Stimulated activated CD8-positive, alpha-beta memory T cell treated with anti-CD3 and anti-CD28 coated beads, Interleukin-12 subunit alpha, Interleukin-12 subunit beta, amount 100 ng/mL, for 24 hours (primary cell): ENCODE measurements at regions not wholly inside any gene's neighbourhood (a gene's known extent, or its start where the extent isn't known, plus 50 kb on each side); places are given as distances from the start of the nearest gene placed in this dataset.

ENCODE experiments used
- DNase-seq: peaks from one replicate; pipeline ENCODE4 v3.0.0-alpha.2; 2020; ENCODE audit errors: extremely low read depth

GRCh38 chr2:176680916-176681516 is 411.8 kb downstream of the MTX2 start:
- DNase-seq, result no peak

- DNase-seq, result no peak
Measured at GRCh38 chr2:176681584-176682115, 412.4 kb downstream of the MTX2 start.

DNA sequence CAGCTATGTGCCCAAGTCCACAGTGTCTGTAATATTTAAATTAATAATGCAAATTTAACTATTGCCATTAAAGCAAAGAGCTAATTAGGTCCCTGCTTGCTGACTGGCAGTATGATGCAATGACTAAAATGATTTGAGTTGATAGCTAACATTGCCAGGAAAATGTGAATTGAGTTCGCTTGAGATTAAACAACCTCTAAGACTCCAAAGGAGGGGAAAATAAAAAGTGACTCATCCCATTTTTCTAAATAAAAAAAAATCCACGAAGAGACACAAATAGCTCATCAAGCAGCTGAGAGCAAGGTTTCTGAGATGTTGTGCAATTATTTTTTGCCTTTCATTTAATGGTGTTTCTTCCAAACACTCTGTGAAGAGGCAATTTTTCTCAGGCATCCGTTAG is 413.0 kb downstream of the MTX2 start:
- no peak for DNase-seq

GRCh38 chr2:176683618-176684111 is 414.4 kb downstream of the MTX2 start:
- no peak for DNase-seq

GRCh38 chr2:176685908-176686307 is 416.7 kb downstream of the MTX2 start:
- DNase-seq, result no peak

DNA sequence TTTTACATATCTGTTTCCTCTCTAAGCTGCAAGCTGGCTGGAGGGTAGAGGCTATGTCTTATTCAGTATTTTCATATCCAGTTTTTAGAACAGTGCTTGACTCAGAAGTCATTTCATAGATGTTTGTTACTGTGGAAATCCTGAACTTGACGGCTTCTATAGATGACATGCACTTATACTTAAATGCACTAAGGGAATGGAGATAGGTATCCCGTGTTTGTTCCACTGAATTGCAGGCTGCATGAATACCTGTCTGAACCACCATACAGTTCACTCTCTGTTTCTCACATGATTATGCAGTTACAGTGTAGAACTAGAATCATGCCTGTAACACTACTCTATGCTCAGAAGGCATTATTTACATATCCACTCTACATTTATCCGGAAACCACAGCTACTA is 417.1 kb downstream of the MTX2 start:
- DNase-seq, result no peak

- no peak for DNase-seq
Measured at GRCh38 chr2:176687342-176687741, 418.1 kb downstream of the MTX2 start.

- DNase-seq, result no peak
Measured at GRCh38 chr2:176687944-176688343, 418.7 kb downstream of the MTX2 start.

- no peak for DNase-seq
Measured at GRCh38 chr2:176689711-176690110, 420.5 kb downstream of the MTX2 start.

- DNase-seq, result no peak
Measured at GRCh38 chr2:176691471-176691870, 422.2 kb downstream of the MTX2 start.

DNA sequence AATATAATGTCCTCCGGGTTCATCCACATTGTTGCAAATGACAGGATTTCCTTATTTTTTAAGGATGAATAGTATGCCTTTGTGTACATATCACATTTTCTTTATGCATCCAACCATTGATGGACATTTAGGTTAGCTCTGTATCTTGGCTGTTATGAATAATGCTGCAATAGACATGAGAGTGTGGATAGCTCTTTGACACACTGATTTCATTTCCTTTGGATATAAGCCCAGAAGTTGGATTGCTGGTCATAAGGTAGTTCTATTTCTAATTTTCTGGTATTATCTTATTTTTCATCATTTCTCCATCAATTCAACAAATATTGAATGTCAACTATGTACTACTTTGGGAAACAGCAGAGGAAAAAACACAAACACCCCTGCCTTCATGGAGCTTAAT is 423.3 kb downstream of the MTX2 start:
- no peak for DNase-seq

DNA sequence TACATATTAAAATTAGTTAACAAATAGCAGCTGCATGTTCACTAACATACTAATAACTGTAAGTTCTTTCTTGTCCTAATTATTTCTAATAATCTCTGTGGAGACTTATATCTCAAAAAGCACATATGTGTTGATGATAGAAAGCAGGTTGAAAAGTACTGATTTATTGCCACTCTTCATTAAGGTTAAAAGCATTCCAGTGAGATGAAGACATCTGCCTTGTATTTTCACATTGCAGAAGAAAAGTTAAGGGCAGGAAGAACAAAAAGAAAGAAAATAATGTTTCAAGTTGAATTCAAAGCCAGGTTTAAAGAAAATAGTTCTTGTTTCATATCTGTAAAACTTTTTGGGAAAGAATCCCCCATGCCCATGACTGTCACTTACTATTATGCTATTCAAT is 429.9 kb downstream of the MTX2 start:
- DNase-seq, result no peak

GRCh38 chr2:176699644-176700043 is 430.4 kb downstream of the MTX2 start:
- no peak for DNase-seq

- DNase-seq, result no peak
Measured at GRCh38 chr2:176702131-176702530, 432.9 kb downstream of the MTX2 start.

DNA sequence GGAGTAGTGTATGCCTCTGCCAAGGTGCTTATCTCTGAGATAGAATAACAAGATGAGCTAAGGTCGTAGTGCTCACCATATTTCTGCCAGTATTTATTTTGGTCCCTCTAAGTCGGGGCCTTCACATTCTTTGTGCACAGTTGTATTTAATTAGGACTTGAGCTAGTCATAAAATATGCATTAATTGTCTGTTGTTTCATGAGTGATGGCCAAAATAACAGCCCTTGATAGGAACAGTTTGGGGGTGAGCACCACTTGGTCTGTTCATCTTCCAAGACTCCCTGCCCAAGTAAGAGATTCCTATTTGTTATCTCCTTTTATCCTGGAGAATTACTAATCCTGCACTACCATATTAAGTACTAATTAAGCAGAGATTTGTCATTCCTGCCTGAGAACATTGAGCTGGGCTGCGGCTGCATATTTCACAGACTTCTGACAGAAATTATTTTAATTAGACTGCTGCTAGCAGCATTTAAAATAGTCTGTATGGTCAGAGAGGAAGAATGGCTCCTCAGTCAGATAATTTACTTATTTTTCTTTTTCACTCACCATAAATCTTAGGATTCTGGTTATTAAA is 435.1 kb downstream of the MTX2 start:
- DNase-seq, result no peak

DNA sequence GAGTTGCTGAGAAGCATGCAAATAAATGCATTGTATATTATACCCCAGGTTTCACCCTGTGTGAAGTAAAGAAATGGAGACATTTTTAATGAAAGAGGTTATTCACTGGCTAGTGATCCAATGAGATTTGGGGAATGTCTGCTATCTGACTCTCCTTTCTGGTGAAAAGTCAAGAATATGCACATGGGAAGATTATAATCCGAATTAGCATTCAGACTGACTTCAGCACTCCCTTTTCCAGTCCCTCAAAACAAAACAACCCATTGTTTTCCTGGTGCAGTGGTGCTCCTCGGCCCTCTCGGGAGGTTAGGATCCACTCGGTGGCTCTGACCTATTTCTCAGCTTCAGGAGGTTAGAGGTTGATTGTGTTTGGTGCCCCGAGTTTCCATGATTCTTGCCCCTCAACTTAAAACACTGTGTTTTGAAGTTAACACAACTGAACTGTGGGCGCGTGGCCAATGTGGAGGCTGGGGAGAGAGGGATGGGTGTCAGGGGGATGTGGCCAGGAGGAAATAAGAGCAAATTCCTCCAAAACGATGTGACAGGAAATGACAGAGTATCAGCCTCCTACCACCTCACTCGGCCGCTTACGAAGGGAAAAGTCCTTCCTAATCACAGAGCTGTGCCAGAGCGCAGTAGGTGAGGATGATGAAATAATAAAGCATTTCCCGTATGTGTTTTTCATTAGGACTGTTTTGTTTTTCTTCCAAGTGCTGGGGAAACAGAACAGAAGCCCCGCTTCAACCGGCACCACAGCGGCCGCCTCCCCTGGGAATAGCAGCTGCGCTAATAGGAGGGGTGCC is 440.1 kb downstream of the MTX2 start:
- DNase-seq, result no peak

- DNase-seq, result no peak
Measured at GRCh38 chr2:176709991-176710390, 440.7 kb downstream of the MTX2 start.

GRCh38 chr2:176710657-176711186 is 441.5 kb downstream of the MTX2 start:
- no peak for DNase-seq

DNA sequence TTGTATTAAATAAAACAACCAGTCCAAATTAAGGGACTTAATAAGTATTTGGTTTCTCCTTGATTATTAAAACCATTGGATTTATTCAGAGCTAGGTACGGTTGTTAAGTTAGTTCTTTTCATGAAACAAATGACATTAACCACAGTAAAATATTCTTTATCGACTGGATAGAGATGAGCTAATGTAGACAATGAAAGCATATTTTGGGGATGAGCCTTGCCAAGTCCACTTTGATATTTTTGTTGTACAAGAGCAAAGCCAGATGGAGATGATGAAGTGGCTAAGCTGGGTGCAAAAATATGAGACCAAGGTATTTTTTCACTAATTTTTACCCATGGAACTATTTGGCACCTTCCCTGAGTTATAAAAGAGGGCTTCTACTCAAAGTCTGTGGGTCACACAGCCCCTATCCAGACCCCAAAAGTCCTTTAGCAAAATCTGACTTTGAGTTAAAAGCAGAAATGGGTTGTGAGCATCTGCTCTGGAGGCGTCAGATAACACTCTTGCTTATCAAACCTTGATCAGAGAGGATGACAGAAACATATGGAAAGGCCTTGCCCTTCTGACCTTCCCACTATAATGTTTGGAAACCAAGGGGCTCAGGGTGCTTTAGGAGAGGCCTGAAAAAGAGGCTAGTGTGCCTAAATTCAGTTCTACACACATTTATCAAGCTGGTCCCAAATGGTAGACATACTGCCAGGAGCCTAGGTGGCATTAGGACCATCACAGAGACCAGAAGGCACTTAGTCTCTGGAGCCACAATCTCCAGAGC is 456.8 kb downstream of the MTX2 start:
- no peak for DNase-seq

DNA sequence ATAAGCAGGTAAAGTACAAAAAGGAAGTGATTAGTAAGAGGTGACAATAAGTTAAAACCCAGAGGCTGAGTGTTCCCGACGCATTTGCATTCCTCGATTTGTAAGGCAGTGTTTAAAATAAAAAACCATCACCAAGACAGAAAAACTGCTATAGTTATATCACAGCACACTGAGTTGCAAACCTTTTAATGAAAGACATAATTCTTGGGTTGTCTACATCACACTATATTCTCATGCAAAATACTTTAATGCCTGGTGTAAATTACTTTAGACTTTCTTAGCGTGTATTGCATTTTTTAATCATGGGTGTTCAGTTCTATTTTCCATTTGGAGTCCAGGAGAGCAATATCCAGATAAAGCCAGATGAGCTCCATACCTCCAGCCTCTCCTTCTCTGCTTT is 458.5 kb downstream of the MTX2 start:
- DNase-seq, result no peak

- no peak for DNase-seq
Measured at GRCh38 chr2:176729706-176730569, 460.7 kb downstream of the MTX2 start.
